HCT116 (cell line): ENCODE measurements at regions not wholly inside any gene's neighbourhood (a gene's known extent, or its start where the extent isn't known, plus 50 kb on each side); places are given as distances from the start of the nearest gene placed in this dataset.
A peak's percentile ranks its signal among the peaks of the same experiment; 100 is the strongest.

ENCODE experiments used
- ATAC-seq: fragments of 200-7000 bp; cut with Tn5 transposase; 2 replicates; pipeline ENCODE4 v1.9.1; 2020; ENCODE audit warnings: mild to moderate bottlenecking, moderate library complexity
- BruUV-seq: library from RNA; stranded (reverse); fragments of 400-500 nt; replicated peaks from 2 replicates; lab custom pipeline; 2021; lab: Mats Ljungman, UMichigan
- CTCF ChIA-PET: fragments of 300-600 bp; sonication (Branson Sonifier 250); formaldehyde crosslinking; loops from one replicate; lab custom pipeline; 2021; ENCODE audit warnings: antibody characterized with exemption; lab: Charles Lee
- POLR2A ChIA-PET: fragments of 300-600, 350-600 bp; sonication (Branson Sonifier 250); formaldehyde crosslinking; loops from one replicate; lab custom pipeline; 2021; ENCODE audit warnings: antibody characterized with exemption; lab: Charles Lee
- RAD21 ChIA-PET, 2 experiments: fragments of 300-600 bp; sonication (Branson Sonifier 250); formaldehyde crosslinking; loops; one replicate each; lab custom pipeline; 2023; ENCODE audit warnings: low total read pairs in 2 of 2; ENCODE audit not compliant: uncharacterized antibody in 2 of 2, unreplicated experiment in 2 of 2, low non-redundant PET in 1 of 2; lab: Charles Lee
- DNase-seq: peaks from one replicate; pipeline ENCODE4 v3.0.0-alpha.2; 2010; ENCODE audit warnings: low read depth, low spot score
- H2AFZ ChIP-seq: fragments of 200-600 bp; shearing (Covaris generic), sonication (generic); 2 replicates; pipeline ENCODE4 v1.6.1; 2017; ENCODE audit warnings: low read depth, mixed run types, mixed read lengths, antibody characterized with exemption, low read length; ENCODE audit not compliant: poor library complexity, severe bottlenecking
- H3K27ac ChIP-seq: 2 replicates; pipeline ENCODE4 v1.5.1; 2012; ENCODE audit warnings: low read depth, low read length
- H3K27me3 ChIP-seq: fragments of 200-600 bp; sonication (generic); 2 replicates; pipeline ENCODE4 v1.6.1; 2016; ENCODE audit warnings: mixed run types, low read length, mixed read lengths; ENCODE audit not compliant: insufficient read depth
- H3K36me3 ChIP-seq, 2 experiments: fragments of 200-500 bp in 1 of 2; fragments of 200-600 bp in 1 of 2; sonication (Bioruptor generic) in 1 of 2; sonication (generic) in 1 of 2; 2 replicates each; pipeline versions ENCODE4 v1.5.1 to v1.6.1; 2014 to 2016; ENCODE audit warnings: low read length in 2 of 2, inconsistent platforms in 1 of 2, mixed read lengths in 1 of 2, mixed run types in 1 of 2; ENCODE audit not compliant: insufficient read depth in 2 of 2, control insufficient read depth in 1 of 2
- H3K4me1 ChIP-seq, 2 experiments: fragments of 200-600 bp in 1 of 2; sonication (generic) in 1 of 2; 2 replicates each; pipeline versions ENCODE4 v1.5.1 to v1.6.1; 2012 to 2017; ENCODE audit warnings: low read length in 2 of 2, inconsistent platforms in 1 of 2, mild to moderate bottlenecking in 1 of 2, mixed read lengths in 1 of 2, mixed run types in 1 of 2, moderate library complexity in 1 of 2; ENCODE audit not compliant: insufficient read depth in 2 of 2, control insufficient read depth in 1 of 2
- H3K4me2 ChIP-seq: fragments of 200-600 bp; sonication (generic); 2 replicates; pipeline ENCODE4 v1.6.1; 2017; ENCODE audit warnings: mixed run types, low read length, mixed read lengths
- H3K4me3 ChIP-seq, 2 experiments: fragments of 200-600 bp in 1 of 2; sonication (generic) in 1 of 2; replicated peaks in 1 of 2; 2 replicates each; pipeline ENCODE4 v1.5.1; 2011 to 2016; ENCODE audit warnings: low read length in 2 of 2, control low read depth in 1 of 2, low read depth in 1 of 2, mild to moderate bottlenecking in 1 of 2, mixed read lengths in 1 of 2, mixed run types in 1 of 2
- H3K79me2 ChIP-seq: fragments of 200-600 bp; sonication (generic); 2 replicates; pipeline ENCODE4 v1.6.1; 2017; ENCODE audit warnings: mild to moderate bottlenecking, mixed run types, low read length, moderate library complexity, mixed read lengths; ENCODE audit not compliant: insufficient read depth
- H3K9ac ChIP-seq: fragments of 200-600 bp; sonication (generic); 2 replicates; pipeline ENCODE4 v1.6.1; 2016; ENCODE audit warnings: low read length, mixed read lengths
- H3K9me2 ChIP-seq: fragments of 200-600 bp; sonication (generic), shearing (Covaris generic); 2 replicates; pipeline ENCODE4 v1.6.1; 2017; ENCODE audit warnings: mixed run types, mild to moderate bottlenecking, moderate library complexity; ENCODE audit not compliant: insufficient read depth
- H3K9me3 ChIP-seq, 2 experiments: fragments of 200-500 bp in 1 of 2; fragments of 200-600 bp in 1 of 2; sonication (Bioruptor generic) in 1 of 2; sonication (generic) in 1 of 2; 2 replicates each; pipeline ENCODE4 v1.6.1; 2014 to 2017; ENCODE audit warnings: low read length in 2 of 2, mixed read lengths in 2 of 2, inconsistent platforms in 1 of 2, low read depth in 1 of 2, mild to moderate bottlenecking in 1 of 2, mixed run types in 1 of 2, moderate library complexity in 1 of 2; ENCODE audit not compliant: control insufficient read depth in 1 of 2, insufficient read depth in 1 of 2
- H4K20me1 ChIP-seq: fragments of 200-600 bp; sonication (generic), shearing (Covaris generic); 2 replicates; pipeline ENCODE4 v1.6.1; 2017; ENCODE audit warnings: mixed run types, mild to moderate bottlenecking, moderate library complexity; ENCODE audit not compliant: insufficient read depth
- CBX3 ChIP-seq: IDR thresholded peaks from 2 replicates; pipeline ENCODE4 v1.6.1; 2012; ENCODE audit warnings: low read depth
- CEBPB ChIP-seq: IDR thresholded peaks from 2 replicates; pipeline ENCODE4 v1.6.1; 2012; ENCODE audit warnings: low read depth
- ELF1 ChIP-seq: IDR thresholded peaks from 2 replicates; pipeline ENCODE4 v1.6.1; 2012; ENCODE audit warnings: low read depth, borderline replicate concordance
- FOSL1 ChIP-seq: IDR thresholded peaks from 2 replicates; pipeline ENCODE4 v1.6.1; 2012; ENCODE audit warnings: low read depth
- MAX ChIP-seq: IDR thresholded peaks from 2 replicates; pipeline ENCODE4 v1.6.1; 2012
- POLR2A ChIP-seq: IDR thresholded peaks from 2 replicates; pipeline ENCODE4 v1.7.0; 2011; ENCODE audit warnings: borderline replicate concordance; ENCODE audit not compliant: insufficient read depth, insufficient read length; ENCODE audit errors: extremely low read depth
- POLR2AphosphoS5 ChIP-seq: IDR thresholded peaks from 2 replicates; pipeline ENCODE4 v1.6.1; 2011; ENCODE audit warnings: mild to moderate bottlenecking, low read depth, low read length, moderate library complexity
- RAD21 ChIP-seq: IDR thresholded peaks from 2 replicates; pipeline ENCODE4 v1.6.1; 2012; ENCODE audit warnings: low read depth, mild to moderate bottlenecking
- SP1 ChIP-seq: IDR thresholded peaks from 2 replicates; pipeline ENCODE4 v1.6.1; 2012; ENCODE audit warnings: low read depth
- TCF7L2 ChIP-seq: IDR thresholded peaks from 2 replicates; pipeline ENCODE4 v1.7.0; 2011; ENCODE audit warnings: borderline replicate concordance, inconsistent platforms; ENCODE audit not compliant: insufficient read depth, insufficient read length; ENCODE audit errors: extremely low read depth
- YY1 ChIP-seq: IDR thresholded peaks from 2 replicates; pipeline ENCODE4 v1.6.1; 2011; ENCODE audit warnings: low read length, low read depth, moderate library complexity, mild to moderate bottlenecking; ENCODE audit not compliant: insufficient replicate concordance; ENCODE audit errors: extremely low read depth
- ZNF274 ChIP-seq: fragments of 200-500 bp; sonication (Bioruptor generic); IDR thresholded peaks from 2 replicates; pipeline ENCODE4 v1.6.1; 2014; ENCODE audit warnings: mild to moderate bottlenecking, low read depth, low read length, inconsistent platforms
- intact Hi-C: fragments of 100-400 bp; cut with micrococcal nuclease; formaldehyde crosslinking; loops from 2 replicates; pipeline ENCODE4 v1.10.0; 2022
- TF ChIP-seq, protein P1 (sequence below), 3 experiments: fragments of 200-600 bp in 1 of 3; sonication (generic) in 1 of 3; IDR thresholded peaks in 2 of 3; conservative IDR thresholded peaks in 1 of 3; 2 replicates each; pipeline ENCODE4 v1.5.1; 2012 to 2017; ENCODE audit warnings: low read depth in 2 of 3, low read length in 2 of 3, antibody characterized with exemption in 1 of 3, borderline replicate concordance in 1 of 3, control low read depth in 1 of 3, mild to moderate bottlenecking in 1 of 3, mixed read lengths in 1 of 3, mixed run types in 1 of 3, moderate library complexity in 1 of 3; ENCODE audit not compliant: insufficient read depth in 1 of 3

DNA sequence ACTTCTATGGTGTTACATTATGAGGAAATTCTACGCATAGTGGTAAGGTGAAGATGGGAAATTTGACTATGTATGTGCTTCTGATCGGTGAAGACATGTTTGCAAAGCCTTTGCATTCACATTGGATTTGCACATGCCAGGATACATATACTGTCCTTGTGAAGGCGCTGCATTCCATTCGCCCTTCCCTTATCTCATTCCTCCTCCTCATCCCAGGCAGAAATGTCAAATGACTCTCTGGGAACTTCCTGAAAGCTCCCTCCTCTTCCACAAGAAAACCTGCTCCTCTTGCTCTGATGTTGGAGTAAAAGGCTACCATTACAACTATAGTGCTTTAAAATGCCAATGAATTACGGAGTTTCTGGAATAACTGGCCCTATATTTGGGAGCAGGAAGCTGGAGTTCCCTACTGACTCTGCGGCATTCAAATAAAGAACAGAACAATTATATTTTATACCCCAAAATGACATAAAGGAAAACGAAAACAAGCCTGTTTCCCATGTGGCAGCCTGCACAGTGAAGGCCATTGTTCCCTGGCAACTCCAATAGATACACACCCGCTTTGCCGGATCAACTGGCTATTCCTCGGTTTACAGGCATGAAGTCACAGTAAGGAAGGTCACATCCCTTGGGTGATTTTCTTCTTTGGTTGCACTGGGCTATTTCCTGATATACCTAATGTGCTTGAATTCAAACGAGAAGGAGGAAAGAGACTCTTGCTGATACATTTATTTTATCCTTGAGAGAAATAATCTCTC is 84.5 kb downstream of the AREG start:
- H4K20me1 ChIP-seq, result no peaks in the 10 kb centered on the region
- H3K9me2 ChIP-seq, result no peaks in the 10 kb centered on the region
- intact Hi-C loops, result loop anchor here (2.0 kb wide), 1 partner anchor 79 kb away; no protein-coding TSS in a partner anchor
- no peak overlapping the region for H3K4me3 ChIP-seq
- no peak overlapping the region for H3K9ac ChIP-seq
- no peaks in the 10 kb centered on the region for H3K79me2 ChIP-seq
- ChIA-PET CTCF (no interaction called here), RAD21 (no interaction called here), POLR2A (interaction anchor here (1.2 to 1.6 kb wide), 5 partner anchors 15 to 136 kb away, joined by 3 to 4 read pairs (median 4); partner anchors contain the start of gene AREG)
- 0 out of 2 replicates have a peak, but pooled peaks have one; percentile 5 for TF ChIP-seq MAX
- TF ChIP-seq POLR2A, result no peak
- ATAC-seq (no peak), DNase-seq (no peak)
- no peaks in the 10 kb centered on the region for H3K9me3 ChIP-seq
- no peak overlapping the region for H3K4me2 ChIP-seq
- no TSS peak for BruUV-seq
- no peaks in the 10 kb centered on the region for H3K36me3 ChIP-seq
- H3K27ac ChIP-seq, result no peak overlapping the region
- H2AFZ ChIP-seq, result no peak overlapping the region
- H3K27me3 ChIP-seq, result no peaks in the 10 kb centered on the region
- peaks cover 30 to 52% of the 10 kb centered on the region in 2 experiments for H3K4me1 ChIP-seq

GRCh38 chr4:74531963-74532794 is 87.2 kb downstream of the AREG start:
- Histone ChIP-seq H3K9me3 (no peaks in the 10 kb centered on the region), H3K9ac (peak overlapping the region; percentile 4; the same call in 1 of the 2 replicates), H3K4me2 (peak overlapping the region; percentile 31), H4K20me1 (no peaks in the 10 kb centered on the region), H3K4me3 (no peak overlapping the region), H3K27me3 (no peaks in the 10 kb centered on the region), H3K36me3 (no peaks in the 10 kb centered on the region), H3K27ac (peak overlapping the region; percentile 37; the same call in 1 of the 2 replicates), H3K9me2 (no peaks in the 10 kb centered on the region)
- CTCF ChIA-PET, result interaction anchor here (0.6 to 2.5 kb wide), 25 partner anchors 8 to 212 kb away, joined by 3 to 14 read pairs (median 4); partner anchors contain the start of gene AREG
- POLR2A ChIA-PET, result interaction anchor here (0.6 to 3.6 kb wide), 19 partner anchors 9 to 212 kb away, joined by 3 to 66 read pairs (median 4); partner anchors contain the start of genes AREG and EREG
- peak; percentile 86 for ATAC-seq
- TF ChIP-seq RAD21 (peak; percentile 95), CEBPB (peak; percentile 97), CBX3 (peak; percentile 47; the same call in 1 of the 2 replicates), ELF1 (no peak), ZNF274 (no peak), SP1 (peak; percentile 79), POLR2AphosphoS5 (peak; percentile 47; the same call in 1 of the 2 replicates), TCF7L2 (peak; percentile 39), YY1 (peak; percentile 70), FOSL1 (no peak)
- TF ChIP-seq, protein P1, sequence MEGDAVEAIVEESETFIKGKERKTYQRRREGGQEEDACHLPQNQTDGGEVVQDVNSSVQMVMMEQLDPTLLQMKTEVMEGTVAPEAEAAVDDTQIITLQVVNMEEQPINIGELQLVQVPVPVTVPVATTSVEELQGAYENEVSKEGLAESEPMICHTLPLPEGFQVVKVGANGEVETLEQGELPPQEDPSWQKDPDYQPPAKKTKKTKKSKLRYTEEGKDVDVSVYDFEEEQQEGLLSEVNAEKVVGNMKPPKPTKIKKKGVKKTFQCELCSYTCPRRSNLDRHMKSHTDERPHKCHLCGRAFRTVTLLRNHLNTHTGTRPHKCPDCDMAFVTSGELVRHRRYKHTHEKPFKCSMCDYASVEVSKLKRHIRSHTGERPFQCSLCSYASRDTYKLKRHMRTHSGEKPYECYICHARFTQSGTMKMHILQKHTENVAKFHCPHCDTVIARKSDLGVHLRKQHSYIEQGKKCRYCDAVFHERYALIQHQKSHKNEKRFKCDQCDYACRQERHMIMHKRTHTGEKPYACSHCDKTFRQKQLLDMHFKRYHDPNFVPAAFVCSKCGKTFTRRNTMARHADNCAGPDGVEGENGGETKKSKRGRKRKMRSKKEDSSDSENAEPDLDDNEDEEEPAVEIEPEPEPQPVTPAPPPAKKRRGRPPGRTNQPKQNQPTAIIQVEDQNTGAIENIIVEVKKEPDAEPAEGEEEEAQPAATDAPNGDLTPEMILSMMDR (IDR thresholded peaks at IDR 0.05 in 2 of 3, conservative IDR thresholded peaks at IDR 0.05 in 1 of 3; ENCODE audit: borderline replicate concordance in 1 of 3, insufficient read depth in 1 of 3, low read depth in 2 of 3, low read length in 2 of 3), result peak; percentile 59 to 98 (median 69)
- TF ChIP-seq, all 23 proteins: peak for 8
- Histone ChIP-seq H3K79me2 (no peaks in the 10 kb centered on the region), H3K4me1 (peaks cover 54 to 79% of the 10 kb centered on the region in 2 experiments), H2AFZ (peak overlapping the region; percentile 65)
- peak; percentile 92 for DNase-seq
- RAD21 ChIA-PET, result interaction anchor here (0.6 to 1.6 kb wide), 4 partner anchors 76 to 284 kb away, joined by 3 to 4 read pairs (median 3); partner anchors contain the start of gene BTC (in 1 of the 2)
- TSS peak; percentile 83 for BruUV-seq
- intact Hi-C loops, result loop anchor here (1.0 to 2.0 kb wide), 4 partner anchors 81 to 211 kb away; no protein-coding TSS in a partner anchor
